Fibroblast of skin of left biceps (primary cell): ENCODE measurements at regions not wholly inside any gene's neighbourhood (a gene's known extent, or its start where the extent isn't known, plus 50 kb on each side); places are given as distances from the start of the nearest gene placed in this dataset.
"Not testable (repeated sequence)": the region's sequence is repeated elsewhere in the genome, so short reads cannot be mapped to it uniquely, and the experiment has no call there.

Experiments used
- DNase-seq, 2 experiments: peaks; one replicate each; pipeline ENCODE4 v3.0.0-alpha.2; 2013; ENCODE audit warnings: low read depth in 2 of 2

DNA sequence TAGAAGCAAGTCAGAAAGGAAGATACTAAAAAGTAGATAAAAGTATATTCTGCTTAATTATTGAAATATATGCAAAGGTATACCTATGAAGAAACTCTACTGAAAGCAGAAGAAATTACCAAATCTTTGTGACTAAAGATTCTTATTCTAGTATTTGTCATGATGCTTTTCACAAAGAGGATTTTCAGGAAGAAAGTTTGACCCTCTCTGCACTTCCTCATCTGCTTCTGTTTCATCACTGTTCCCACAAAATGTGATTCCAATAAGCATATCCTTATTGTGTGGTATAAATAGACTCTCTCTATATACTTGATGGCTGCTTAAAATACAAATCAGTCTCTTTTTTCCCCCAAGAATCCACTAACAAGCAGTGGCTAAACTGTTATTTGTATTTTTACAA is 2139.6 kb upstream of the ACO1 start:
- DNase-seq = no peak

DNA sequence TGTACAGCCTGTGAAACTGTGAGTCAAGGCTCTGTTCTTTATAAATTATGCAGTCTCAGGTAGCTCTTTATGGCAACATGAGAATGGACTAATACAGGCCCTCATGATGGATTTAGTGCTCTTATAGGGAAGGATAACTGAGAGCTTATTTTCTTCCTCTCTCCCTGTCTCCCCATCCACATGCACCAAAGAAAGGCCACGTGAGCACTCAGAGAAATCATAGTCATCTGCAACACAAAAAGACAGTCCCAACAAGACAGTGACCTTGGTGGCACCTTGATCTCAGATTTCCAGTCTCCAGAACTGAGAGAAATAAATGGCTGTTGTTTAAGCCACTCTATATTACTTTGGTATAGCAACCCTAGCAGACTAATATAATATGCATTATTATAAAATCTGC is 2133.6 kb upstream of the ACO1 start:
- DNase-seq = no peak

DNA sequence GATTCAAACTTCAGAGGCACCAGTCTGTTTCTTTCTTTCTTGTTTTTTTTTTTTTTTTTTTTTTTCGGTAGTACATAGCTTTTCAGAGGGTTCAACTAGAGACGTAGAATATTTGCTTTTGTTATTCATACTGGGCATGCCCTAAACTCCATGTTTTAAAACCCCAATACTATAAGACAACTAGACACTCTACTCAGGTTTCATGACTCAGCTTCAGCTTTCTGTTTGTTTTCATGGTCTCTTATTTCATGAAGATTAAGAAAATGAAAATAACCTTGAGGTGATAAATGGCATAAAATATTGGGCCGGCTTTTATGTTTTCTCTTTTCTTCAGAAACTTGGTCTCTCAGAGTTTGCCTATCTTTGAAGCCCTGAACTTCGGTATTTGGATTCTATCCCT is 2126.3 kb upstream of the ACO1 start:
- no peak for DNase-seq

DNA sequence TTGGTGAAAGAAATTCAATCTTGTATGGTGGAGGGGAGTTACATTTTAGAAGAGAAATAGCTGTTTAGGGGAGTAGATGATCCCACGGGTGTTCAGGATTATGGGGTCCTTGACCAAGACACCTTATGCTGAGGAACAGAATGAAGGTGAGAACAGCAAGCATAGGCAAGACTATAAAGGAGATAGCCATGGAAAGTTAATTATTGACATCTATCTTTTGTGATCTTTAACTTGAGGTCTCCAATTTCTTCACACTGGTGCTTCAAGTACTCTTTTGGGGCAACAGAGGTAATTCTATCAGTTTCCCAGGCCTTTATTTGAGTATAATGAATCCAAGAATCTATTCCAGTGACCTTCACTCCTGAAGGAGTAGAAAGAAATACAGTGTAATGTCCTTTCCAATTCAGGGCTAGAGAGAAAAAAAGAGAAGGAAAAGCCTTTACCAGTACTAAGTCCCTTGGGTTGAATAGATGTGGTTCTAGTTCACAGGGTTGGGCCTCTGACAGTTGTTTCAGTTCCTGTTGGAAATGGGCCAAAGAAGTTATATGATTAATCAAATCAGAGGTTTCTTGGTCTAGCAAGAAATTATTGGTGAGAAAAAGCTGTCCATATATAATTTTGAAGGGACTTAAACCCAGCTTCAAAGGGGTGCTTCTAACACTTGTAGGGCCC is 2104.1 kb upstream of the ACO1 start:
- no peak for DNase-seq

DNA sequence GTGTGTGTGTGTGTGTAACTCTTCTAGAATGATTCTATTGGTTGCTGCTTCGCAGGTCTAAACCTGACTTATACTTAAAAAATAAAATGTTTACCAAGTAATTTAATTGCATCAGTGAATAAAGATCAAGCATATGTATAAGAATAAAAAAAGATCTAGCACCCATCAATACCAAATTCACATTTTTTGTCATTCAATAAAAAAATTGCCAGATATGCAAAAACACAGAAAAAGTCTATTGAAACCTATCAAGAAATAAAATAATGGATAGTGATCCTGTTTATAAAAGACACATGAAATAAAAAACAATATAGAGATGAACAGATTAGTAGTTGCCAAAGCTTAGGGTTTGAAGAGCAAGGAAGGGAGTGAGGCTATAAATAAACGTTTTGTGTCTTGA is 2095.0 kb upstream of the ACO1 start:
- no peak for DNase-seq

DNA sequence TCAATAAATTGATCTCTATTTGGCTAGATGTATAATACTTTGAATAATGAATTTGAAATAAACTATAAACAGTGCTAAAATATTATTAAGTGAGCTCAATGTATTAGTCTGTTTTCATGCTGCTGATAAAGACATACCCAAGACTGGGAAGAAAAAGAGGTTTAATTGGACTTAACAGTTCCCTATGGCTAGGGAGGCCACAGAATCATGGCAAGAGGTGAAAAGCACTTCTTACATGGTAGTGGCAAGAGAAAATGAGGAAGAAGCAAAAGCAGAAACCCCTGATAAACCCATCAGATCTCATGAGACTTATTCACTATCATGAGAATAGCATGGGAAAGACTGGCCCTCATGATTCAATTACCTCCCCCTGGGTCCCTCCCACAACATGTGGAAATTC is 2092.4 kb upstream of the ACO1 start:
- not testable (repeated sequence) for DNase-seq

DNA sequence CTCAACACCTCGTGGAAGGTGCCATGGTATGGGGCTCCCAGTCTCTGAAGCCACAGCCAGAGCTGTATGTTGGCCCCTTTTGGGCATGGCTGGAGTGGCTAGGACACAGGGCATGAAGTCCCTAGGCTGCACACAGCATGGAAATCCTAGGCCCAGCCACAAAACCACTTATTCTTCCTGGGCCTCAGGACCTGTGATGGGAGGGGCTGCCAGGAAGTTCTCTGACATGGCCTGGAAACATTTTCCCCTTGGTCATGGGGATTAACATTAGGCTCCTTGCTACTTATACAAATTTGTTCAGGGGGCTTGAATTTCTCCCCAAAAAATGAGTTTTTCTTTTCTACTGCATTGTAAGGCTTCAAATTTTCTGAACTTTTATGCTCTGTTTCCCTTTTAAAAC is 2091.2 kb upstream of the ACO1 start:
- no peak for DNase-seq

DNA sequence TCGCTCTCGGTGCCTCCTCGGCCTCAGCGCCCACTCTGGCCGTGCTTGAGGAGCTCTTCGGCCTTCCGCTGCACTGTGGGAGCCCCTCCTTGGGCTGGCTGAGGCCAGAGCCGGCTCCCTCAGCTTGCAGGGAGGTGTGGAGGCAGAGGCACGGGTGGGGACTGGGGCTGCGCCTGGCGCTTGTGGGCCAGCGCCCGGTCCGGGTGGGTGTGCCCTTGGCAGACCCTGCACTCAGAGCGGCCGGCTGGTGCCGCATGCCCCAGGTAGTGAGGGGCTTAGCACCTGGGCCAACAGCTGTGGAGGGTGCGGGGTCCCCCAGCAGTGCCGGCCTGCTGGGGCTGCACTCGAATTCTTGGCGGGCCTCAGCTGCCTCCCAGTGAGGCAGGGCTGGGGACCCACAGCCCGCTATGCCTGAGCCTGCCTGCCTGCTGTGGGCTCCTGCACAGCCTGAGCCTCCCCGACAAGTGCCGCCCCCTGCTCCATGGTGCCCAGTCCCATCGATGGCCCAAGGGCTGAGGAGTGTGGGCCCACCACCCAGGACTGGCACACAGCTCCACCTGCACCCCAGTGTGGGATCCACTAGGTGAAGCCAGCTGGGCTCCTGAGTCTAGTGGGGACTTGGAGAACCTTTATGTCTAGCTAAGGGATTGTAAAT is 2085.2 kb upstream of the ACO1 start:
- DNase-seq = no peak

DNA sequence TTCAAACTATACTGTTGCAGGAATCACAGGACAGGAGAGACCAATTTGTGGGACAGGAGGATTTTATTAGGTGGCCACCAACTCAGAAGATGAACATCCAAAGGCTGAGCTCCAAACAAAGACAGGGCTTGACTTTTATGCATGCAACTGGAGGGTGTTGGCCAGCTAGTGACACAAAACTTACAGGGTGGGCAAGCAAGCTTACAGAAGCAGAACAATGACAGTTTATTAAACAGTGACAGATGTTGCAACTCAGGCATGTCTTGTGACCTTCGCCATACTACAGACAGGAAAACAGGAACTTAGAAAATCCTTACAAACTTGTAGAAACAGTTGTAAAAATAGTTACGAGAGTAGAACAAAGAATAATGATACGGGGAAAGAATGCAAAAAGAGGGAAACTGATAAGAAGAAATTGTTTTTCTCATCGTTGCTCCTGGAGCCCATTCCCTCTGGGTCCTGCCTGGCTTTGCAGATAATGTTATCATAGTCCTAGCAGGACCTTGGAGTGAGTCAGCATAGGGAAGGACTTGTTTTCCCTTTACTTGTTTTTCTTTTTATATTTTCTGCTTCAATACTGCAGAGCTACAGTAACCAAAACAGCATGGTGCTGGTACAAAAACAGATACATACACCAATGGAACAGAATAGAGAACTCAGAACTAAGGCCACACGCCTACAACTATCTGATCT is 2083.0 kb upstream of the ACO1 start:
- no peak for DNase-seq

DNA sequence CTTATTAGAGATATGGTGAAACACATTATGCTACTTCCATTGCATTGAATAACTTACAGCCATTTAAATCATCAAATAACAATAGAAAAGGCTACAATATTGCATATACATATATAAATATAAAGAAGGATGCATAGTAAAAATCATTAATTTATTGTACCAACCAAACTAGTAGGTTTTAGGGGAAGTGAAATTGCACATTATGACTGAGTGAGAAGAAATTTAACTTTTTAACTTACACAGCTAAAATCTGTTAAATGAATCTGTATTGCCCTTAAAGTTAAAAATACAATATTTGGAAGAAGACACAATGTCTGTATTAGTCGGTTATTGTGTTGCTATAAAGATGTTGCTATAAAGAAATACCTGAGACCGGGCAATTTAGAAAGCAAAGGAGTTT is 2073.7 kb upstream of the ACO1 start:
- no peak for DNase-seq

DNA sequence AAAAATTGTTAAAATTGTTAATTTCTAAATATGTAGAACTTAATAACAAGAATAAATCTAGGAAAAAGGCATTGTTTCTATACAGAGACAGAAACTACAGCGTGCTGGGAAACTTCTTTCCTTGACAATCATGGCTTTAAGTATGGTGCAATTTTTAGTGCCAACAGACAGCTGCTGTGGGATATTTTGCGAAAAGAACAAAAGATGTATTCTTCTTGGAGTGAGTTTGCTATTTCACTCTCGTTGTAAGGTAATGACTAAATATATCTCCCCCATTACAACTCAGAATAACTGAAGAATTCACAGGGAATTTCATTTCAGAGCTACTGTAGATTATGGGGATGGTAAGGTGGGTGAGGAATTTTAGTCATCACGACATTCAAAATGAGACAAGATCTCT is 2055.0 kb upstream of the ACO1 start:
- no peak for DNase-seq

DNA sequence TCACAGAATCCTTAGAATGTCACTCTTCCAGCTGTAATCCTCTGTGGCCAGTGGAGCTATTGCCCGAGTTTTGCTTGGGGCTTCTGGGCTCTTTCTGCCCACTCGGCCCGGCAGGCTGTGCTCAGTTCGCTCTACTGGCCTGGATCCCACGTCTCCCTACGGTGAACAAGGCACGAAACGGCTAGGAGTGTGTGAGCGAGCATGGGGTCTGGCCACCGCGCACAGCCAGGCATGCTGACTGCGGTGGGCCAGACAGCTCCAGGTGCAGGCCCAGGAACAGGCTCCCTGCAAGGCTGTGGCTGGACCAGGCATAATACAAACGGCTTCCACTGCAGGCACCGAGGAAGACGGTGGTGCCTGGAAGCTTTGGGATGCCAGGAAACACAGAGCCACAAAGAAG is 2035.5 kb upstream of the ACO1 start:
- no peak for DNase-seq

DNA sequence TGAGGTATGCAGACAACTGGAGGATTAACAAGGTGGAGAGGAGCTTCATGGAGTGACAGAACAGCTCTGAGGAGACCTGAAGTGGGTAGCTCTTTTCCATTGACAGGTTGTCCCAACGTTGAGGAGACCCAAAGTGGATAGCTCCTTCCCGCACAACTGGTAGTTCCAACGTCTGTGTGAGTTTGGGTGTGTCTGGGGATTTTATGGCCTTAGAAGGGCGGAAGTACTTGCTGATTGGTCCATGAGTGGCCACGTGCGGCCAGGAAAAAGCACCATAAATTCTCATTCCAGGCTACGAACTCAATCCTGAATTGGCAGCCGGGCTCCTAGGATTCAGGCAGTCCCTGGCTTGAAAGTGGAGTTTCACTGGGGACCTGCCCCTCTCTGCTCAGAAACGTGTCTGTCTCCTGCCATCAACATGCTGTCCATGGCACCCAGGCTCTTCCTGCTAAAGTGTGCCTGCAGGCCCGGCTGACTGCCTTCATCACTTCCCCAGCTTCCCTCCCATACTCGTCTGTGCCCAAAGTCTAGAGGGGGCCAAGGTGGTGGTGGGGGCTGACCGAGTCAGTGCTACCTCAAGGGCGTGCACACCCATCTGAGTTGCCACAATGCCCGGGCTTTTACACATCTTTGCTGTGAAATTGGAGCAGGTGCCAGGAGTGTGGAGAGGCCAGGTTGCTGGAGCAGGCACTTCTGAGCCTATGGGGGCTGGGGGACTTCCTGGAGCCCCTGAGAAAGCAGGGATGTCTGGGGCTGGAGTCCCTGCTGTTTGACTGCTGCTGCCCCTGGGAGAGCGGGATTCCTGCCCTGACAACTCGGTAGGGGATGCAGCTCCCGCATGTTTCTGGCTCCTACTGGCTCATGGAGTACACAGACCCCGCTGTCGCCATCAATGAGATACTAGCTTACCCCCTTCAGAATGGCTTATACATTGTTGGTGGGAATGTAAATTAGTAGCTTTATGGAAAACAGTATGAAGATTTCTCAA is 2034.6 kb upstream of the ACO1 start:
- no peak for DNase-seq

DNA sequence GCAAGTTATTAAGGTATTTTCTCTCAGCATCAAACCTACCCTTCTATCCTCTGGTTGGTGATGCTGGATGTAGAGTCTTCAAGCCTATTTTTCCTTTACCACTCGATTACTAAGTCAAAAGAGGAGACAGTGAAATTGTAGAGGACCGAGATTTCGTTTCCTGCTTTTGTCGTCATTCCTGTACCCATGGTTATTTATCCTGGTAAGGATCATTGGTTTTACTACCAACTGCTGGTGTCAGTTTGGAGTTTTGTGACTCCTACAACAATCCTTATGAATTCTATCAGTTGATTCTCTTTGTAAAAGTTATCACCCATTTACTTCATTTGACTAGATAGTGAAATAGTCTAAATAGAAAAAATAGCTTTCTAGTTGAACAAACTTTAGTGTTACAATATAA is 2028.2 kb upstream of the ACO1 start:
- DNase-seq = no peak

DNA sequence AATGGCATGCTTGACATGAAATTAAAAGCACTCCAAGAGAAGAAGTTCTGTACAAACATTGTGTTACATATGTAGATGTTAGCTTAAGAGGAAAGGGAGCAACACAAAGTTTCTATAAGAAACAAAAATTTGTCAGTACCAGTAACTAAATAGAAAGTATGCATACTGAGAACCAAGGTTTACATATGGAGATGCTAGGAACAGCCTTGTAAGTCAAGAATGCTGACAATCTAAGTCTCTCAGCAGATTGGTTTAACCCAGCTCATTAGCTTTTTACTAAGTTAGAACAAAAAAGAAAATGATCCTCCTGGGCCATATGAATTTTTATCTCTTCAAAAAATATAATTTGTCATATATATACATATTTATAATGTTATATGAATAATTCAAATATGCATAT is 2022.1 kb upstream of the ACO1 start:
- DNase-seq = no peak

DNA sequence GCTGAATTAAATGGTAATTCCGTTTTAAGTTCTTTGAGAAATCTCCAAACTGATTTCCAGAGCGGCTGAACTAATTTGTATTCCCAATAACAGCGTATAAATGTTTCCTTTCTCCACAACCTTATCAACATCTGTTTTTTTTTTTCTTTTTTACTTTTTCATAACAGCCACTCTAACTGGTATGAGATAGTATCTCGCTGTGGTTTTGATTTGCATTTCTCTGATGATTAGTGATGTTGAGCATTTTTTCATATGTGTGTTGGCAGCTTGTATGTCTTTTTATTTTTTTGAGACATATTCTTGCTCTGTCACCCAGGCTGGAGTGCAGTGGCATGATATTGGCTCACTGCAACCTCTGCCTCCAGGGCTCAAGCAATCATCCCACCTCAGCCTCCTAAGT is 2018.3 kb upstream of the ACO1 start:
- DNase-seq = not testable (repeated sequence)

DNA sequence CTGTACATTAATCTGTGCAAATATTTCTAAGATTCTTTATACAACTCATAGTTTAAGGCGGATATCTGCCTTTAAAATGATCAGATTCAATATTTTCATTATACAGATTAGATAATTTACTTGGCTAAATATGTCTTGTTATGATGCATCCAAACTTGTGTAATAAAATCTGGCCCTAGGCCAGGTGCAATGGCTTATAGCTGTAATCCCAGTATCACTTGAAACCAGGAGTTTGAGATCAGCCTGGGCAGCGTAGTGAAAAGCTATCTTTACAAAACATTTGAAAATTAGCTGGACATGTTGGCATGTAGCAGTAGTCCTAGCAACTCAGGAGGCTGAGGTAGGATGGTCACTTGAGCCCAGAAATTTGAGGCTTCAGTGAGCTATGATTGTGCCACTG is 2002.2 kb upstream of the ACO1 start:
- no peak for DNase-seq

DNA sequence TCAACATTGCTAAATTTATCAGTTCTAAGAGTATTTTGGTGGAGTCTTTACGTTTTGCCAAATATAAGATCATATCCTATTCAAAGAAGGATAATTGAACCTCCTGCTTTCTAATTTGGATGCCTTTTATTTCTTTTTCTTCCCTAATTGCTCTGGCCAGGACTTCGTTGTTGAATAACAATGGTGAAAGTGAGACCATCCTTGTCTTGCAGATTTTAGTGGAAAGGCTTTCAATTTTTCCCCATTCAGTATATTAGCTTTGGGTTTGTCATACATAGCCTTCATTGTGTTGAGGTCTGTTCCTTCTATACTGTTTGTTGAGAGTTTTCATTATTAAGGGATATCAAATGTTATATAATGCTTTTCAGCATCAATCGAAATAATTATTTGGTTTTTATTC is 1974.2 kb upstream of the ACO1 start:
- no peak for DNase-seq

DNA sequence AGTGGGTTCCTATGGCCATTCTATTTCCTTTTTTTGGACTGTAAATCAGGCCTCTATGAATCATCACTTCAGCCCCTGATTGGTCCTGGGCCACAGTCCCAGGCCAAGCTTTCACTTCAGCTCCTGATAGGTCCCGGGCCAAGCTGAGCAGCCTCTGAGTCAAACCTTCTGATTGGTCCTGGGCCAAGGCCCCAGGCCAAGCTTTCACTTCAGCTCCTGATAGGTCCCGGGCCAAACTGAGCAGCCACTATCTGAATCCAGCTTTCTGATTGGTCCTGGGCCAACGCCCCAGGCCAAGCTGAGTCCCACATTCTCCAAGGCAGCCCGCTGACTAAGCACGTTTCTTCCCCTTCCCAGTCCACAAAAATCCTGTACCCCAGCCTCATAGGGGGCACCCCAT is 1972.9 kb upstream of the ACO1 start:
- DNase-seq = no peak

DNA sequence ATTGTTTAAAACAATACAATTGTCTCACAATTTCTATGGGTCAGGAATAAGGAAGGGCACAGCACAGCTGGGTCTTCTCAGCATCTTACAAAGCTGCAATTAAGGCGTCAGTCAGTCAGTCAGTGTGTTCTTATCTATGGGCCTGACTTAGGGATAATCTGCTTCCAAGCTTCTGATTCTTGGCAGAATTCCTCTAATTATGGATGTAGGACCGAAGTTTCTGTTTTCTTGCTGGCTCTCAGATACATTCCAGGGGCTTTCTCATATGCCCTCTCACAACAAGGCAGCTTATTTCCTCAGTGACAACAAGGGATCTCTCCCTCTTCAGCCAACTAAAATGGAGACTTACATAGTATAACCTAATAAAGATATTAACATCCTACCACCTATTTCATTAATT is 1925.3 kb upstream of the ACO1 start:
- no peak for DNase-seq

DNA sequence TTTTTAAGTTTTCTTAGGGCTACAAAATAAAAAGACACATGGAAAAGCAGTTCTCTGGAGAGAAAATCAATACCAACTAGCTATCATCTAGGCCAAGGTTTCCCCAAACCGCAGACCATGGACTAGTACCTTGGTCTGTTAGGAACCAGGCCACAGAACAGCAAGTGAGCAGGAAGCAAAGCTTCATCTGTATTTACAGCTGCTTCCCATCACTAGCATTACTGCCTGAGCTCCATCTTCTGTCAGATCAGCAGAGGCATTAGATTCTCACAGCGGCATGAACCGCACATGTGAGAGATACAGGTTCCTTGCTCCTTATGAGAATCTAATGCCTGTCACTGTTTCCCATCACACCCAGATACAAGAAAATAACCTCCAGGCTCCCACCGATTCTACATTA is 1907.6 kb upstream of the ACO1 start:
- DNase-seq = no peak

DNA sequence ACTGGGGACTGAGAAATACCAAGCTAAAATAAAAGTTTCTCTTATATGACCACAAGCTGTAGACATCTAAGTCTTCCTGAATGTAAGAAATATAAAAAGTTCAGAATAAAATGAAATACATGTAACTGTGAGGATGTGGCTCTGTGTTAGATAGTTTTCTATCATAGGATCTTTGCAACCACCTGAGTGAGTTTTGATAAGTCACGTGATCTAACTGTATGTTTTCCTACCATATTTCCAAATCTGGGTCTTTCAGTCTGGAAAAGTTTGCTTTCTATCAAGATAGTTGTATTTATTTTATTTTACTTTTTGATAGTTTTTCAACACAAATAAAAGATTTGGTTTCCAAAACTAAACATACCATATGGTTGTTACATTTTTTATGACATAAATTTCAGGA is 1905.8 kb upstream of the ACO1 start:
- DNase-seq = no peak
